ENCODE measurements at regions not wholly inside any gene's neighbourhood (a gene's known extent, or its start where the extent isn't known, plus 50 kb on each side); places are given as distances from the start of the nearest gene placed in this dataset.

GRCh38 chr2:225137971-225138370, 95.7 kb upstream of the DOCK10 start:
- DNase-seq = no peak

DNA sequence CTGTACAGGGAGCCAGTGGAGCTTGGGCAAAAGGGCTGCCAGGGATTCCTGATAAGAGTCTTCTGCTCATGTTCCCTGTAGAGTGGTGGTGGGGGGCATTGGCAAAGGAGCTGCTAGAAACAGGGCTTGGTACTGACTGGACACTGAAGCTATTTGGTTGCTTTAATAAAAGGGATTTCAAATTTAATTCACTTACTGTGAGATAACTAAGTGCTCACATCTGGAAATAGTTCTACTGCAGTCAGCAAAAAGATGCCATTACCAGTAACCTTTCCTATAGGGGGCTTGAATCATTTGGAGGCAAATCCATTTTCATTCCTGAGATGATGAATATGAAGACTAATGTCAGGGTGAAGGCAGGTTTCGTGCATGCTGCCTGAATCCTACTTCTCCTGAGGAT, 94.3 kb upstream of the DOCK10 start:
- no peak for DNase-seq

DNA sequence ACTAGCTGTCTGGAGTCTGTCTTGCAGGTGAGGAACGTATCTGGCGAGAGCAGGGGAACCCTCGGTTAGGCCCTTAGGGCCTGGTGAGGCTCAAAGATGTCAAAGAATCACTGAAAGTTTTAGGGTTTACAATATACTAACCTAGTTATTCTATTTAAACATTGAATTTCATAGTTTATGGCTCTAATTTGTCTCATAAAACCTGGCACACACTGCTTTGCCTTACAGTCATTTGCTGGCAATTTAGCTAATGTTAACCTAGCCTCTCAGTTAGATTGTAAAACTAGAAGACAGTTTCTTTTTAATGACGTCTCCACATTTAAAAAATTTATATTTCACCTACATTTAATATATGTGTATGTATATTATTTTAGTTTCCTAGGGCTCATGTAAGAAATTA, 89.6 kb upstream of the DOCK10 start:
- DNase-seq = no peak

- DNase-seq = no peak
Measured at GRCh38 chr2:225130093-225130492, 87.8 kb upstream of the DOCK10 start.

DNA sequence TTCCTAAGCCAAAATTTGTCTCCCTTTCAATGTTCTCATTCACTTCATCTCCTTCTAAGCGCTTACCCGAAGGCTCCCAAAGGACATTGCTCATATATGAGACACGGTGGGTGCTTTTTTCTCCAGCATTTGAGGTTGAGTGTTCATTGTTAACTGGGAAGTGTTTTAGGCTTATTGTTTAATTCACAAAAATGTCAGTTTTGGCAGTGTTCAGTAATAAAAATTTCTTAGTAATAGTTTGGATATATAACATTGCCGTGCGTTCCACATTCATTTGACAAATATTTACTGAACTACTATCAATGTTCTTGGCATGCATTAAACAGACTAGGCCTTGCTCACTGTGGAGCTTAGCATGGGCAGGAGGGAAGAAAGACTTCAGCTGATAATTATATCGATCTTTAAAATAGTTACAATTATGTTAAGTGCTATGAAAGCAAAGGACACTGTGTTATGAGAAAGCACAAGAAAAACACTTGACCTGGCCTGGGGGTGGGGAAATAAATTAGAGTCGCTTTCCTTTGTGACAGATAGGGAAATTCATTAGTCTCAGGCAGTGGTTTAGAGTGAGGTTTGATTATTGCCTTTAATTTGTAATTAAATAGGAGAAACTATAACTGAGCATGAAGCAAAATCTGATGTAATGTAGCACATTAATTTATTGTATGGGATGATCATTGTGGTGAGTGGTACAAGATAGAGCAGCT, 82.2 kb upstream of the DOCK10 start:
- DNase-seq = no peak

- peak in 1 of 3 donors; percentile 32 for DNase-seq
Measured at GRCh38 chr2:225122583-225123486, 80.6 kb upstream of the DOCK10 start.

DNA sequence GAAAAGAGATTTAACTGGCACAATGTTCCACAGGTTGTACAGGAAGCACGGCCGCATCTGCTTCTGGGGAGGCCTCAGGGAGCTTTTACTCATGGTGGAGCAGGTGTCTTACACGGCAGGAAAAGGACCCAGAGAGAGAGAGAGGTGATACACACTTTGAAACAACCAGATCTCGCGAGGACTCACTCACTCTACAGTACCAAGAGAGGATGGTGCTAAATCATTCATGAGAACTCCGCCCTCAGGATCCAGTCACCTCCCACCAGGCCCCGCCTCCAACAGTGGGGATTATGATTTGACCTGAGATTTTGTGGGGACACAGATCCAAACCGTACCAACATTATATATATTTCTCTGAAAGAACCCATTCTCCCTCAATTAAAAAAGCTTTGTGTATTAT, 79.7 kb upstream of the DOCK10 start:
- DNase-seq = no peak

- DNase-seq = peak in 1 of 3 donors; percentile 19
Measured at GRCh38 chr2:225120186-225120585, 77.9 kb upstream of the DOCK10 start.

GRCh38 chr2:225117051-225117716, 74.9 kb upstream of the DOCK10 start:
- peak in 2 of 3 donors; percentile 19 to 44 for DNase-seq

GRCh38 chr2:225114786-225115323, 72.6 kb upstream of the DOCK10 start:
- DNase-seq = no peak

DNA sequence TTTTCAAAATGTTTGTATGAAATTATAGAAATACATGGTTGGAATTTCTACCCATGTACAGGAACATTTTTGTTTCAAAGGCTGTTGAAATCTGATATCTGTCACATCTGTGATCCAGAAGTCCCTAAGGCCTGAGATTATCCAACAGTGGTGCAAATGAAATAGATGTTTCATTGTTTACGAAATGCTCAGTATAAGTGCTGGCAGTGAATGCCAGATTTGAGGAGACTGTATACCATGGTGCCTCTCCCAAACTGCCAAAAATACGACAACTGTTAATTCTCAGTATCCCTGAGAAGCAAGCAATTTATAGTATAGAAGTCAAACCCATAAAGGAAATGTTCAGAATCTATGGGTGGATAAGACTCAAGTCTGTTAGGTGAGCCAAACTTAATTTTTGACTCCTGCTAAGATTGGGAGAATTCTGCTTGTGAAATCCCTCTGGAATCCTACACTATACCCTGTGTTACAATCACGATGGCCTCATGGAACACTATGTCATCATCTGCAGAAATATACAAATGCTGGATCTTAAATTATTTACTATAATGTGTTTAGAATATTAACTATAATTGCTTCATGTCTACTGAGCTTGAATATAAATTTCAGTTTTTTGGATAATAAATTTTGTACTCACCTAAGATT, 71.2 kb upstream of the DOCK10 start:
- peak in 1 of 3 donors; percentile 56 for DNase-seq

- peak in 2 of 3 donors; percentile 12 to 40 for DNase-seq
Measured at GRCh38 chr2:225112362-225113126, 70.3 kb upstream of the DOCK10 start.

GRCh38 chr2:225108805-225109204, 66.5 kb upstream of the DOCK10 start:
- DNase-seq = no peak

- no peak for DNase-seq
Measured at GRCh38 chr2:225104971-225105370, 62.7 kb upstream of the DOCK10 start.

GRCh38 chr2:225104321-225104720, 62.1 kb upstream of the DOCK10 start:
- DNase-seq = no peak

DNA sequence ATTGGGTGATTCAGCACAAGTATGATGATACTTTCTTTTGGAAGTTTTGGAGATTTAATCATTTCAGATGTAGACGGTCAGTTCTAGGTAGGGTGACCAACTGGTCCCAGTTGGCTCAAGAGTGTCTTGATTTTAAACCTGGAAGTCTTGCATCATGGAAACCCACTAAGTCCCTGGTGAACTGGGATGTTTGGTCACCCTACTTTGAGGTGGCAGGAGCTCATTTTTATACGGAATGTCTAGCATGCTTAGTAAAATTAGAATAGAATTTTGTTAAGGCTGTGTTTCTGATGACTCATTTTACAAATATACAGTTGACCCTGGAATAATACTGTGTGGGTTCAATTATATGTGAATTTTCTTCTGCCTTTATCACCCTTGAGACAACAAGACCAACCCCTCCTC, 61.5 kb upstream of the DOCK10 start:
- peak in 1 of 3 donors; percentile 73 for DNase-seq

DNA sequence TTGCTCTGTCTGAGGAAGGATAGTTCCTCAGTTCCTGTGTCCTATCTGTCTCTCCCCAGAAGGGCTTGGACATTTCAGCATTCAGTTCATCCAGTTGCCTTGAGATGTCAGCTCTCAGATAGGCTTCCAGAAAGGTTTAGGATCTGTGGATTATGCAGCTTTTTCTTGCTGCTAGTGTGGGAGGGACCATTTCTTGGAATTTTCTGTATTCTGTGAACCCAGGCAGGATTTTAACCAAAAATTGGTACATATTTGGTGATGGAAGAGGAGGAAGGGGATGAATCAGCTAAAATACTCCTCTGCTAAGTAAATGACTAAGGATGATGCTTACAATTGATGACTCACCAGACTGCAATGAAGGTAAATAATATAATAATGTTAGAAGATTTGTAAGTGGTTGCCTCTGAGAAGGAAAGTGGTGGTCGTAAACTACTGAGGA, 58.6 kb upstream of the DOCK10 start:
- peak in 1 of 3 donors; percentile 92 for DNase-seq

DNA sequence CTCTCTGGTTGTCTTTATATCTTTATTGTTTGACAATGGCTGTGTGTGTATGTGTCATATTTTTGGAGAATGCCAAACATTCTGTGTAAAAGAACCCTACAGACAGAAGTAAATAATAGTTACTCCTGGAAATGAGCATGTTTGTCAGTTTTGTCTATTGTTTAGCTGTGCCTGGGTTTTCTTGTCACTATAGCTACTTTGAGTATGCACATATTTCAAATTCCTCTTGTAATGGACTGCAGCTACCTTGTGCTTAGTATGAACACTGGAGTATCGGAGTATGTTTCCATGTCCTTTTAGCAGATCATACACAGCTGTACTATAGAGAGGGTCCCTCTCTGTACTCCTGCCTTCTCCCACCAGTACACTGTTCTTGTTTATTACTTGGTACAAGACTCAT, 58.0 kb upstream of the DOCK10 start:
- DNase-seq = no peak

- peak in 1 of 3 donors; percentile 20 for DNase-seq
Measured at GRCh38 chr2:225097035-225097434, 54.8 kb upstream of the DOCK10 start.

Measured in muscle of back (tissue), 3 donors.